A172 (cell line): ENCODE measurements at regions not wholly inside any gene's neighbourhood (a gene's known extent, or its start where the extent isn't known, plus 50 kb on each side); places are given as distances from the start of the nearest gene placed in this dataset.

Experiments used
- DNase-seq: peaks from one replicate; pipeline ENCODE4 v3.0.0-alpha.2; 2015; ENCODE audit warnings: low spot score

GRCh38 chr10:120369856-120370276 is 87.2 kb upstream of the PLPP4 start:
- no peak for DNase-seq

- no peak for DNase-seq
Measured at GRCh38 chr10:120371856-120372255, 85.2 kb upstream of the PLPP4 start.

- no peak for DNase-seq
Measured at GRCh38 chr10:120372917-120373316, 84.1 kb upstream of the PLPP4 start.

- no peak for DNase-seq
Measured at GRCh38 chr10:120375666-120376065, 81.4 kb upstream of the PLPP4 start.

- DNase-seq: no peak
Measured at GRCh38 chr10:120381931-120382330, 75.1 kb upstream of the PLPP4 start.

GRCh38 chr10:120382360-120382759 is 74.7 kb upstream of the PLPP4 start:
- DNase-seq: no peak

- no peak for DNase-seq
Measured at GRCh38 chr10:120385992-120386391, 71.0 kb upstream of the PLPP4 start.

- DNase-seq: no peak
Measured at GRCh38 chr10:120386896-120387295, 70.1 kb upstream of the PLPP4 start.

GRCh38 chr10:120387326-120387725 is 69.7 kb upstream of the PLPP4 start:
- DNase-seq: peak; percentile 54

GRCh38 chr10:120392245-120392644 is 64.8 kb upstream of the PLPP4 start:
- no peak for DNase-seq

GRCh38 chr10:120392671-120393079 is 64.4 kb upstream of the PLPP4 start:
- no peak for DNase-seq

- DNase-seq: no peak
Measured at GRCh38 chr10:120394446-120394845, 62.6 kb upstream of the PLPP4 start.

- no peak for DNase-seq
Measured at GRCh38 chr10:120396228-120396627, 60.8 kb upstream of the PLPP4 start.

GRCh38 chr10:120398180-120398579 is 58.8 kb upstream of the PLPP4 start:
- DNase-seq: no peak

GRCh38 chr10:120400601-120401000 is 56.4 kb upstream of the PLPP4 start:
- no peak for DNase-seq

GRCh38 chr10:120402147-120402766 is 54.8 kb upstream of the PLPP4 start:
- DNase-seq: no peak

- DNase-seq: no peak
Measured at GRCh38 chr10:120403109-120403508, 53.9 kb upstream of the PLPP4 start.

- no peak for DNase-seq
Measured at GRCh38 chr10:120406376-120406775, 50.7 kb upstream of the PLPP4 start.
